Activated naive CD8-positive, alpha-beta T cell treated with anti-CD3 and anti-CD28 coated beads, Interleukin-2, amount 50 U/mL, for 16 hours (primary cell): ENCODE measurements at regions not wholly inside any gene's neighbourhood (a gene's known extent, or its start where the extent isn't known, plus 50 kb on each side); places are given as distances from the start of the nearest gene placed in this dataset.

Source experiments
- DNase-seq: peaks from one replicate; pipeline ENCODE4 v3.0.0-alpha.2; 2020; ENCODE audit warnings: low read depth, low spot score

DNA sequence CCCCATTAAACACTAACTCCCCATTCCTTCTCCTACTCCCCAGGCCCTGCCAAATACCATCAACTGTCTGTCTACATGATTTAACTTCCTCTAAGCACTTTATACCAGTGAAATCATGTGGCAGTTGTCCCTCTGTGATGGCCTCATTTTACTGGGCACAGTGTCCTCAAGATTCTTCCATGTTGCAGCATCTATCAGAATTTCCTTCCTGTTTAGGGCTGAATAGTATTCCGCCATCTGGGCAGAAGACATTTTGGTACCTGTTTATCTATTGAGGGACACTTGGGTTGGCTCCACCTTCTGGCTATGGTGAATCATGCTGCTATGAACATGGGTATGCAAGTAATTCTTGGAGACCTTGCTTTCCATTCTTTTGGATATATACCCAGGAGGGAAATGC lies 59.4 kb upstream of the IRX4 start:
- DNase-seq: no peak

DNA sequence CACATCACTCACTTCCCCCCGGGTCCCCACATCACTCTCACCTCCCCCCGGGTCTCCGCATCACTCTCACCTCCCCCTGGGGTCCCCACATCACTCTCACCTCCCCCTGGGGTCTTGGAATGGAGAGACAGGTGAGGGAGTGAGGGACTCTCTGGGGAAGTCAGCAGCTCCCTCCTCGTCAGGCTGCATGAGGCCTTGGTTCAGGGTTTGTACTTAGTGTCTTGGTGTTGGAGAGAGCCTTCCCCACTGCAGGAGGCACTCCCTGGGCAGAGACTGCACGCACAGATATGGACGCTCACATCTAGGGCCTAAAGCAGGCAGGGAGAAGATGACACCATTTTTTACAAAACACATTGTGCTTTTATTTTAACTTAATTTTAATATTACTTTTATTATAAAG lies 56.5 kb upstream of the IRX4 start:
- no peak for DNase-seq

DNA sequence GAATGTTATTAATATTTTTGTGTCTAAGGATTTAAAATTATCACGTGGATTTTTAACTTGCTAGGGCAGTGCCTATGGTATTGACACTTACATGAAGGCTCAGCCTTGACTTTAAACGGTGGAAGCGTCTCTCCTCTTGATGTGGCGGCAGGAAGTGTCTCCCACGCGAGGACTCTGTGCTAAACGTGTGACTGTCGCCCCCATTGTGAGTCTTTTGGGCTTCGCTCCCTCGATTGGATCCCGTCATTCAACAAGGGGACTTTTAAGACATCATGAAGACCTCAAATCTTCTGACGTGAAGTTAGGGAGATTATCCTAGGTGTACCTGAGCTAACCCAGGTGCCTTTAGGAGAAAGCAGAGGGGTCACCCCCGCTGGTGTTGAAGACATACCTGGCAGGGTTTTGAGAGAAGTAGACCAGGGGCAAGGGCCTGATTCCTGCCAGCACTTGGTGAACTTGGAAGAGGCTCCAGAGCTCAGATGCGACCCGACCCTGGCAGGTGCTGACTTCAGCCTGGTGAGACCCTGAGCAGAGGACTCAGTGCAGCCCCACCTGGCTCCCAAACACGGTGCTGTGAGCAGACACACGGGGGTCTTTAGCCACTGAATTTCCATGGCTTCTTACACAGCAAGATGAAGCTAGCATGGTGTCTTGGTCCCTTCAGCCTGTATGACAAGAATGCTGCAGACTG lies 55.7 kb upstream of the IRX4 start:
- DNase-seq: no peak

DNA sequence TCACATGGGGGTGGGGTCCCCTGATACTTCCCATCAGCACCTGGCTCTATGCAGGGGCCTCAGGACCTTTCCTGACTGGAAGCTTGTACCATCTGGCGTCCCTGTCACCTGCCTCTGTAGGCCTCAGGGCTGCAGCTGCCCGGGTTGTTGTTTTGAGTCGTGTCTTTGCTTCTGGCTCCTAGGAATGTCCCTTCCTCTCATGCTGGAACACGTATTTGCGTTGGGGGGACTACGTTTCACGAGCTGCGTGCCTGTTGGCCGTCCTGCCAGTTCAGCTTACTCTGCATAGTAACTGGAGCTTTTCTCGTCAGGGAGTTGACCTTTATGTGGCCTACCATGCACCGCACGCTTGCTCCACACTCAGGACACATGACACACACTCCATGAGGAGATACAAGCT lies 54.9 kb upstream of the IRX4 start:
- no peak for DNase-seq

DNA sequence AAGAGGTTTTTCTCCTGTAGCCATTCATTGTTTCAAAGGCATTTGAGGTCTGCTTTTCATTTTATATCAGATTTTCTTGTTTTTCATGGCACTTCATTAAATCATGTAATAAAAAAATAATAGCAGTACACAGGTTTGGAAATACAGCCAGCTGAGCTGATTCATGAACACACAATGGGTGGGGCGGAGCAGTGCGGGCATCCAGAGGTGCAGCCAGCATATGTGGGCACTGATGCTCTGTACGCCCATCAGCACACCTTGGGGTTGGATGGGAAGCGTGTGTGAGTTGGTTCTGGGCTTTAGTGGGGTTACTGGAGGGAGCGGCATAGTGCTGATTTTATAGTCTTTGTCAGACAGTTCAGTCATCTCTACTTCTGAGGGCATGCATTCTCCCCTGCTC lies 54.2 kb upstream of the IRX4 start:
- DNase-seq: no peak

DNA sequence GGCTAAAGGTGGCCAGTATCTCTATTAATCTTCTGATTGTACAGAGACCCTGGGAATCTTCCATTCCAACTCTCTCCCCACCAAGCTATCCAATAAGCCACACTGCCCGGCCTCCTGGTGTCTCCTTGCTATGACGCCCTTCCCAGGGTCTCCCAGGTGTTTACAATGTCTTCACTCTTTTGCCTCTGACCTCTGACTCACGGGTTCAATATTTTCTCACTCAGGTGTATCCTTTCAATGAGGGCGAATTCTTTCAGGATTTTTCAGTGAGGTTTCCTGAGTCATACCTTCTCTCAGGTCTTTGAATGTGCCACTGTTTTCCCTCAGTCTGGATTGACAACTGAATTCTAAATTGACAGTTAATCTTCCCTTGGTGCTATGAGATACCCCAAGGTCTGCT lies 53.7 kb upstream of the IRX4 start:
- DNase-seq: no peak

DNA sequence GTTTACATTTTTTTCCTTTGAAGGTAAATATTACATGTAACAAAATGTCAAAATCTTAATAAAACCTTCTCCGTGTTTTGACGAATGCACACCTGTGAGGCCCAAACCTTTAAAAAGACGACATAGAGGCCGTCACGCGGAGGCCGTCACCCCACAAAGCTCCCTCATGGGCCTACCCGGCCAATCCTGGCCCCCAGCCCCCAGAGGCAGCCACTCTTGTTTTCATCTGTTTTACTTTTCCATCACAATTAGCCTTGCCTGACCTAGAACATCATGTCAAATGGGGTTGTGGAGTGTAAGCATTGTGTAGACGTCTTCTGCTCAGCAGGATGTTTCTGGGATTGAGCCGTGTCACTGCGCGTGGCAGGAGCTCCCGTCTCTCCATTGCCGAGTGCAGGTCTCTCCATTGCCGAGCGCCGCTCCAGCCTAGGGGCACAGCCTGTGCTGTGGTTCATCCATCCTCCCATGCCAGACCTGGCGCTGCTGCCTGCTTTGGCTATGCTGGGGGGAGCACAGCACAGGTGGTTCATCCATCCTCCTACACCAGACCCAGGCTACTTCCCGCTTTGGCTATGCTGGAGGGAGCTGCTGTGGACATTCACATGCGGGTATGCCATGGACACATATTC lies 52.2 kb upstream of the IRX4 start:
- no peak for DNase-seq

DNA sequence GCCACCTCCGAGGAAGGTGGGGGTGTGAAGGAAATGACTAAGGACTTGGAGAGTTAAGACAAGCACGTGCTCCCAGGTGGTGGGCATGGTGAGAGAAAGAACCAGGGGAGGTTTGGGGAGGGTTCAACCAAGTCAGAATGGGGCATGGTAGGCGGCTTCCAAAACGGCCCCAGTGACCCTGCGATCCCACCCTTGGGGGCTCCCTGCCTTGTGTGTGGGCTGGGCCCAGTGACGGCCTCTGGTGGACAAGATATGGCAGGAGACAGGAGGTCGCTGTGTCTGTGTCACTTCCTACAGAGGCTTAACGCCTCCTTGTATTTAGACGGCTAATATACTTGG lies 51.3 kb upstream of the IRX4 start:
- DNase-seq: no peak

DNA sequence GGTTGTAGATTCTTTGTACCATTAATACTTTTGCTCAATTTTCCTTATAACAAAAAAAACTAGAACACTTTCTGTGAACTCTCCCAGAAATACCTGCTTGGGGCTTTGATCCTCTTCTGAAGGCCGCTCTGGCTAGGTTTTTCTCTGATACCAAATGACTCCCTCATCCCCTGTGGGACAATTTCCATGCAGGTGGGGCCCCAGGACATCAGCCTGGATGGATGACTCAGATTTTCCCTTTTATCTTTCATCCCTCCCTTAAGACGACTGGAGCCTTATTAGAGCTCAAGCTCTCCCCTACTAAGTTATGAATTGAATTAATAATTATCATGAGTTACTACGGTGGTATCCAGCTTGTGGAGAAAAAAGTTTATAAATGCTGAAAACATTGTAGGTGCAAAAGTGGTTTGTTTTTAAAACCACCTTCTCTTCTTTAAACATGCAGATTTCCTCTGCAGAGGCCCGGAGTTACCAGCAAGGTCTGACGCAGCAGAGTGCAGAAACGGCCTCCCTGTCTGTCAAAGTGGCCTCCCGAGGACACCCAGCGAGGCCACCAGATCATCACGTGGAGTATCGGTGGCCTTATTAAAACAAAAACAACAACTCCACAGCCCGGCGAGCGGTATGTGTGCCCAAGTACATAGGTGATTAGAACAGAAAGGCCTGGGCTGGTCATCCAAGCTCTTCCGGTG lies 50.8 kb upstream of the IRX4 start:
- DNase-seq: no peak
